ENCODE measurements at regions not wholly inside any gene's neighbourhood (a gene's known extent, or its start where the extent isn't known, plus 50 kb on each side); places are given as distances from the start of the nearest gene placed in this dataset.

DNA sequence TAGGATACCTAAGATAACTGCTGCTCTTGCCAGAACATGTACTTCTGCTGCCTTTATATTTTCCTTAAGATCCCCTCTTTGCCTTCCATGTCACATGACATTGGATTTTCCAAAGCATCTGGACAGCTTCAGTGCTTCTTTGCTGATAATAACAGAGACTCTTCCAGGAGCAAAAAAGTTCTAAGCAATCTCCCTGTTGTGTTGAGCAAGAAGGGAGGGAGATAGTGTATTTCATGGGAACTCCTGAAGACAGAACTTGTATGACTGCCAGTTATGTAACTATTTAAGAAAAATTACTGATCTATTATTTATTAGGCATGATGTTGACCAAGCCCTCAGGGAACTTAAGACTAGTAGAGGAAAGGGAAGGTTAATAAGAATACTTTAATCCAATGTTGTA is 454.7 kb downstream of the SPATA31D1 start:
- Histone ChIP-seq H3K36me3 (ENCODE audit: control insufficient read depth, insufficient read depth, low read length) (no peaks in the 10 kb centered on the region), H3K27me3 (ENCODE audit: control insufficient read depth, insufficient read depth, low read length) (no peaks in the 10 kb centered on the region), H3K4me3 (ENCODE audit: low read depth, low read length) (no peak overlapping the region)
- no peak for DNase-seq (ENCODE audit: low read depth)
- TF ChIP-seq, protein P1, sequence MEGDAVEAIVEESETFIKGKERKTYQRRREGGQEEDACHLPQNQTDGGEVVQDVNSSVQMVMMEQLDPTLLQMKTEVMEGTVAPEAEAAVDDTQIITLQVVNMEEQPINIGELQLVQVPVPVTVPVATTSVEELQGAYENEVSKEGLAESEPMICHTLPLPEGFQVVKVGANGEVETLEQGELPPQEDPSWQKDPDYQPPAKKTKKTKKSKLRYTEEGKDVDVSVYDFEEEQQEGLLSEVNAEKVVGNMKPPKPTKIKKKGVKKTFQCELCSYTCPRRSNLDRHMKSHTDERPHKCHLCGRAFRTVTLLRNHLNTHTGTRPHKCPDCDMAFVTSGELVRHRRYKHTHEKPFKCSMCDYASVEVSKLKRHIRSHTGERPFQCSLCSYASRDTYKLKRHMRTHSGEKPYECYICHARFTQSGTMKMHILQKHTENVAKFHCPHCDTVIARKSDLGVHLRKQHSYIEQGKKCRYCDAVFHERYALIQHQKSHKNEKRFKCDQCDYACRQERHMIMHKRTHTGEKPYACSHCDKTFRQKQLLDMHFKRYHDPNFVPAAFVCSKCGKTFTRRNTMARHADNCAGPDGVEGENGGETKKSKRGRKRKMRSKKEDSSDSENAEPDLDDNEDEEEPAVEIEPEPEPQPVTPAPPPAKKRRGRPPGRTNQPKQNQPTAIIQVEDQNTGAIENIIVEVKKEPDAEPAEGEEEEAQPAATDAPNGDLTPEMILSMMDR (IDR thresholded peaks at IDR 0.05; ENCODE audit: insufficient read depth, low read length, poor library complexity, severe bottlenecking) = no peak

DNA sequence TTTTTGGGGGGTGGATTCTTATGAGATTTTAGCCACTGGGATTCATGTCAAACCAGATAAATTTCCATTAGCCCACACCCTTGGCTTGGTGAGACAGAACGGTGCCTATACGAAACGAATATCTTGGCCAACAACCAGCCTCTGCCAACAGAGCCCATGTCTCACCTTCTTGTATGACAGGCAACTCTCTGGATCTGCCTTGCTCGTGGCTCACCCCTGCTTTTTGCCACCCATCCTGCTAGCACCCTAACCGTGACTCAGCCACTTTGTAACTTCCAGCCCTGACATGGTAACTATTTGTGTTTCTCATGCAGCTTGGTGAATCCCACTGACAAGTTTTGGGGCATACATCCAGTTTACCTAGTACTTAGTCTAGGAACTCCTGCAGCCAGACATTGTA is 457.0 kb downstream of the SPATA31D1 start:
- Histone ChIP-seq H3K27me3 (ENCODE audit: control insufficient read depth, insufficient read depth, low read length) (no peaks in the 10 kb centered on the region), H3K4me3 (ENCODE audit: low read depth, low read length) (no peak overlapping the region), H3K36me3 (ENCODE audit: control insufficient read depth, insufficient read depth, low read length) (no peaks in the 10 kb centered on the region)
- DNase-seq (ENCODE audit: low read depth) = no peak
- TF ChIP-seq, protein P1 (IDR thresholded peaks at IDR 0.05; ENCODE audit: insufficient read depth, low read length, poor library complexity, severe bottlenecking) = no peak

GRCh38 chr9:82447343-82447742 is 458.8 kb downstream of the SPATA31D1 start:
- Histone ChIP-seq H3K27me3 (ENCODE audit: control insufficient read depth, insufficient read depth, low read length) (no peaks in the 10 kb centered on the region), H3K4me3 (ENCODE audit: low read depth, low read length) (no peak overlapping the region), H3K36me3 (ENCODE audit: control insufficient read depth, insufficient read depth, low read length) (no peaks in the 10 kb centered on the region)
- TF ChIP-seq, protein P1 (IDR thresholded peaks at IDR 0.05; ENCODE audit: insufficient read depth, low read length, poor library complexity, severe bottlenecking) = no peak
- no peak for DNase-seq (ENCODE audit: low read depth)

- DNase-seq (ENCODE audit: low read depth) = no peak
- Histone ChIP-seq H3K4me3 (ENCODE audit: low read depth, low read length) (no peak overlapping the region), H3K36me3 (ENCODE audit: control insufficient read depth, insufficient read depth, low read length) (no peaks in the 10 kb centered on the region), H3K27me3 (ENCODE audit: control insufficient read depth, insufficient read depth, low read length) (no peaks in the 10 kb centered on the region)
- TF ChIP-seq, protein P1 (IDR thresholded peaks at IDR 0.05; ENCODE audit: insufficient read depth, low read length, poor library complexity, severe bottlenecking) = no peak
Measured at GRCh38 chr9:82449986-82450385, 461.4 kb downstream of the SPATA31D1 start.

DNA sequence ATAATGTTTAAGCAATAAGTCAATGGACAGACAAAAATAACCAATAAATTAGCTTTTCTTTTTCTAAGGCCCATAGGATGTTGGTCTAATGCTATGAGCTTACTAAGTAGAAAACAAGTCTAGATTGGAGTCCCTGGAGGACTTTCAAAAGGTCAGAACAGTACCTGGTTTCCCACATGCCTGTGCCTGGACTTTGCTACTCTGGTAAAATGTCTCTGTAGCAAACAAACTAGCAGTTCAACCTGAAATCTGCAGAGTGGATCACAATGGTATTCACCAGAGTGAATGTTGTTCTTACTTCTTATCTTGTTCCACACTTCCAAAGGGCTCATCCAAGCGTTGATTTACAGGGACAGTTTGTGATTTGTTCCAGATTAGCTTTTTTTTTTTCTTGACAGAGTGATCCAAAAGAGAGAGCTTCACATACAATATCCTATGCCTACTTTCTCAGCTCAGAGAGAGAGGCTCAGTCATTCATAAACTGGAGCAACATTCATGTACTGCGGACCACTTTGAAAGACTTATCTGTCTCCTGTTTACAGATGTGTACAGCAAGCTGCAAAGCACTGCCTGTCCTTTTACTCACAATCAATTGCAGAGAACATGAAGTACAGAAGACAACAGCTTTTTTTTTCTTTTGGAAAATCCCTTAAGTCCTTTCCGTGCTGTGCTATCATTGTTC is 466.1 kb downstream of the SPATA31D1 start:
- DNase-seq (ENCODE audit: low read depth) = no peak
- no peaks in the 10 kb centered on the region for H3K36me3 ChIP-seq (ENCODE audit: control insufficient read depth, insufficient read depth, low read length)
- H3K27me3 ChIP-seq (ENCODE audit: control insufficient read depth, insufficient read depth, low read length) = no peaks in the 10 kb centered on the region
- H3K4me3 ChIP-seq (ENCODE audit: low read depth, low read length) = no peak overlapping the region
- TF ChIP-seq, protein P1 (IDR thresholded peaks at IDR 0.05; ENCODE audit: insufficient read depth, low read length, poor library complexity, severe bottlenecking) = no peak

DNA sequence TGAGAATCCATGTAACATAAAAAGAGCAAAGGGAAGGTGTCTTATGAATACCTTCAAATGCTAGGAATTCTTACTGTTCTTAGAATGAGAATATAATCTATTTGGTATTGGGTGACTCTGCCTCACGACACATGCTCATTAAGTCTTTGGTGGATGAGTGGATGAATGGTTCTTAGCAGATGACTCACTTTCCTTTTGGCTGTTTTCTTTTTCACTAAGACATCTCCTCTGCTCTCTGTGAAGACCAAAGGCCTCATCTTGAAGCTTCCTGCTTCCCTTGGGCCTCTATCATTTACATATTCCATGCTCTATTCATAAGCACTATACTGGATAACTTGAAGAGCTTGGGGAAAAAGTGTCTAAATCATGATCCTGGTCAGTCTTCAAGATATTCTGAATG is 468.1 kb downstream of the SPATA31D1 start:
- H3K4me3 ChIP-seq (ENCODE audit: low read depth, low read length) = no peak overlapping the region
- H3K36me3 ChIP-seq (ENCODE audit: control insufficient read depth, insufficient read depth, low read length) = no peaks in the 10 kb centered on the region
- DNase-seq (ENCODE audit: low read depth) = peak; percentile 39
- H3K27me3 ChIP-seq (ENCODE audit: control insufficient read depth, insufficient read depth, low read length) = no peaks in the 10 kb centered on the region
- TF ChIP-seq, protein P1 (IDR thresholded peaks at IDR 0.05; ENCODE audit: insufficient read depth, low read length, poor library complexity, severe bottlenecking) = no peak
